Heart left ventricle (tissue), 16 donors: ENCODE measurements at regions not wholly inside any gene's neighbourhood (a gene's known extent, or its start where the extent isn't known, plus 50 kb on each side); places are given as distances from the start of the nearest gene placed in this dataset.

Source experiments
- ATAC-seq, 4 donors: fragments of 200-7000 bp; cut with Tn5 transposase; one replicate each; pipeline ENCODE4 v1.9.1; 2020 to 2022; ENCODE audit warnings: moderate library complexity in 4 of 4, mild to moderate bottlenecking in 3 of 4, moderate number of reproducible peaks in 1 of 4
- DNase-seq, 5 donors: peaks; one replicate each; pipeline ENCODE4 v3.0.0-alpha.2; 2020
- H3K27ac ChIP-seq, 12 donors: fragments of 200-600 bp; sonication (generic) in 4 of 12; one replicate each; pipeline versions ENCODE4 v1.5.0 to v1.8.0; 2016 to 2022; ENCODE audit warnings: mild to moderate bottlenecking in 2 of 12
- H3K27me3 ChIP-seq, 9 donors: fragments of 200-600 bp; sonication (generic) in 2 of 9; one replicate each; pipeline versions ENCODE4 v1.5.1 to v1.8.0; 2016 to 2022; ENCODE audit warnings: mild to moderate bottlenecking in 3 of 9
- H3K36me3 ChIP-seq, 9 donors: fragments of 200-600 bp; sonication (generic) in 2 of 9; one replicate each; pipeline versions ENCODE4 v1.5.0 to v1.8.0; 2018 to 2022; ENCODE audit warnings: mild to moderate bottlenecking in 2 of 9
- H3K4me1 ChIP-seq, 12 donors: fragments of 200-600 bp; sonication (generic) in 4 of 12; one replicate each; pipeline versions ENCODE4 v1.5.0 to v1.8.0; 2016 to 2022; ENCODE audit warnings: mild to moderate bottlenecking in 3 of 12
- H3K4me3 ChIP-seq, 12 donors: fragments of 200-600 bp; sonication (generic) in 4 of 12; one replicate each; pipeline versions ENCODE4 v1.5.0 to v1.8.0; 2017 to 2022; ENCODE audit warnings: mild to moderate bottlenecking in 9 of 12, moderate library complexity in 4 of 12
- H3K9me3 ChIP-seq, 12 donors: fragments of 200-600 bp; sonication (generic) in 4 of 12; one replicate each; pipeline versions ENCODE4 v1.5.0 to v1.8.0; 2016 to 2022; ENCODE audit warnings: mild to moderate bottlenecking in 1 of 12
- POLR2A ChIP-seq, 2 donors: fragments of 450-650 bp; IDR thresholded peaks; one replicate each; pipeline ENCODE4 v1.6.1; 2017; ENCODE audit warnings: antibody characterized with exemption in 2 of 2, mild to moderate bottlenecking in 2 of 2, moderate library complexity in 2 of 2
- WGBS, 4 donors: extraction: QIAGEN DNeasy Blood & Tissue Kit in 2 of 4; methylation state at CpG; one replicate each; pipeline versions ENCODE4 v1.1.5 to v1.1.7; 2013 to 2018; 5-methylcytosine and 5-hydroxymethylcytosine counted together
- intact Hi-C, 10 donors: fragments of 100-400 bp; cut with DNase I; formaldehyde crosslinking; loops; one replicate each; pipeline versions ENCODE4 v1.11.1 to v1.14.2; 2022
- TF ChIP-seq, protein P1 (sequence below), 12 donors: fragments of 200-600 bp; sonication (generic) in 4 of 12; IDR thresholded peaks; one replicate each; pipeline versions ENCODE4 v1.5.0 to v1.8.0; 2018 to 2022; ENCODE audit warnings: antibody characterized with exemption in 12 of 12, mild to moderate bottlenecking in 5 of 12
- donor health status: ischemic (EF 13 %, LVEDD 7.1; RV severe dilation, severe dysfunction).
- donor health status: healthy with polysubstance abuse.
- donor health status: DM: no; HTN: yes; CAD: no.
- donor health status: DM: no; HTN: no; CAD: no.
- donor health status: ischemic (EF 25% LVEDD 6.9; RV normal size, moderate dysfunction).
- donor health status: ischemic (EF 25% LVEDD 5.7; RV mildly dilated, moderate dysfunction).
- donor health status: healthy.
- donor health status: DM: yes; HTN: yes; CAD: no.
- donor health status: ischemic (EF 35%, LVEDD 5.7; RV mildly dilated, moderate dysfunction).
- donor health status: nonischemic (EF 11% LVEDD 7.7; RV severe dilation, severe dysfunction).
- donor health status: DM: yes; HTN: yes; CAD: no.
- donor health status: PGD.
- donor health status: ischemic (EF 29% LVEDD 5.4; RV normal size, mild dysfunction).
- donor health status: nonischemic (EF 23%, LVEDD 6.1; RV moderate dilation, normal function).

DNA sequence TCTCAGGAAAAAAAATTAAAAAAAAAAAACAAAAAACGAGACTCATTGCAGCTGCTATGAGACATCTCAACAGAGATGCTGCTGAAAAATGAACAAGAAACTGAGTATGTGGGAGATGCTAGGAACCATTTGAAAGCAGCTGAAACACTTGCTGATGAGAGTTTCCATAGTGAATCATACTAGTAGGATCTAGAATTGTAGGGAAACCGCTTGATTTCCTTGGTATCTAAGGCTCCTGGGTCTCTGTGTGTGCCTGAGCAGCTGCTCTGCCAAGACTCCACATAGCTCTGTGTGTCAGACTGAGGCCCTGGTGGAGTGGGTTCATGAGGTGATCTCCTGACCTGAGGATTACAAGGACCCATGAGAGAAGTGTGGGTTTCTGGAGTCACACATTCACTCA lies 313.4 kb upstream of the NECTIN3 start:
- ATAC-seq: no peak
- intact Hi-C loops: no loop called here
- DNase-seq: no peak
- H3K4me1 ChIP-seq: no peaks in the 10 kb centered on the region
- H3K4me3 ChIP-seq: no peak overlapping the region
- TF ChIP-seq, protein P1, sequence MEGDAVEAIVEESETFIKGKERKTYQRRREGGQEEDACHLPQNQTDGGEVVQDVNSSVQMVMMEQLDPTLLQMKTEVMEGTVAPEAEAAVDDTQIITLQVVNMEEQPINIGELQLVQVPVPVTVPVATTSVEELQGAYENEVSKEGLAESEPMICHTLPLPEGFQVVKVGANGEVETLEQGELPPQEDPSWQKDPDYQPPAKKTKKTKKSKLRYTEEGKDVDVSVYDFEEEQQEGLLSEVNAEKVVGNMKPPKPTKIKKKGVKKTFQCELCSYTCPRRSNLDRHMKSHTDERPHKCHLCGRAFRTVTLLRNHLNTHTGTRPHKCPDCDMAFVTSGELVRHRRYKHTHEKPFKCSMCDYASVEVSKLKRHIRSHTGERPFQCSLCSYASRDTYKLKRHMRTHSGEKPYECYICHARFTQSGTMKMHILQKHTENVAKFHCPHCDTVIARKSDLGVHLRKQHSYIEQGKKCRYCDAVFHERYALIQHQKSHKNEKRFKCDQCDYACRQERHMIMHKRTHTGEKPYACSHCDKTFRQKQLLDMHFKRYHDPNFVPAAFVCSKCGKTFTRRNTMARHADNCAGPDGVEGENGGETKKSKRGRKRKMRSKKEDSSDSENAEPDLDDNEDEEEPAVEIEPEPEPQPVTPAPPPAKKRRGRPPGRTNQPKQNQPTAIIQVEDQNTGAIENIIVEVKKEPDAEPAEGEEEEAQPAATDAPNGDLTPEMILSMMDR (IDR thresholded peaks at IDR 0.05): no peak
- no peaks in the 10 kb centered on the region for H3K36me3 ChIP-seq
- peaks cover 0 to 8% (median 0%) of the 10 kb centered on the region in 12 donors for H3K9me3 ChIP-seq
- no peaks in the 10 kb centered on the region for H3K27me3 ChIP-seq
- 66 to 74% (median 70%) methylated on average over 2 of the region's 2 CpGs for WGBS, 4 donors
- no peak overlapping the region for H3K27ac ChIP-seq

GRCh38 chr3:110767156-110767555 lies 304.5 kb upstream of the NECTIN3 start:
- Histone ChIP-seq H3K27me3 (no peaks in the 10 kb centered on the region), H3K4me3 (no peak overlapping the region), H3K9me3 (peaks cover 0 to 10% (median 0%) of the 10 kb centered on the region in 12 donors), H3K36me3 (no peaks in the 10 kb centered on the region), H3K27ac (no peak overlapping the region), H3K4me1 (no peaks in the 10 kb centered on the region)
- WGBS, 4 donors: 66 to 90% (median 82%) methylated on average over 2 of the region's 2 CpGs
- no peak for TF ChIP-seq POLR2A (IDR thresholded peaks at IDR 0.05)
- TF ChIP-seq, protein P1 (IDR thresholded peaks at IDR 0.05): no peak
- ATAC-seq: no peak
- no peak for DNase-seq
- intact Hi-C loops: no loop called here

- intact Hi-C loops: no loop called here
- Histone ChIP-seq H3K9me3 (peaks cover 0 to 10% (median 0%) of the 10 kb centered on the region in 12 donors), H3K27ac (no peak overlapping the region), H3K4me1 (no peaks in the 10 kb centered on the region), H3K27me3 (no peaks in the 10 kb centered on the region), H3K4me3 (no peak overlapping the region), H3K36me3 (no peaks in the 10 kb centered on the region)
- TF ChIP-seq, protein P1 (IDR thresholded peaks at IDR 0.05): no peak
- TF ChIP-seq POLR2A (IDR thresholded peaks at IDR 0.05): no peak
- ATAC-seq (no peak), DNase-seq (no peak)
These were observed 303.8 kb upstream of the NECTIN3 start for GRCh38 chr3:110767838-110768237.

DNA sequence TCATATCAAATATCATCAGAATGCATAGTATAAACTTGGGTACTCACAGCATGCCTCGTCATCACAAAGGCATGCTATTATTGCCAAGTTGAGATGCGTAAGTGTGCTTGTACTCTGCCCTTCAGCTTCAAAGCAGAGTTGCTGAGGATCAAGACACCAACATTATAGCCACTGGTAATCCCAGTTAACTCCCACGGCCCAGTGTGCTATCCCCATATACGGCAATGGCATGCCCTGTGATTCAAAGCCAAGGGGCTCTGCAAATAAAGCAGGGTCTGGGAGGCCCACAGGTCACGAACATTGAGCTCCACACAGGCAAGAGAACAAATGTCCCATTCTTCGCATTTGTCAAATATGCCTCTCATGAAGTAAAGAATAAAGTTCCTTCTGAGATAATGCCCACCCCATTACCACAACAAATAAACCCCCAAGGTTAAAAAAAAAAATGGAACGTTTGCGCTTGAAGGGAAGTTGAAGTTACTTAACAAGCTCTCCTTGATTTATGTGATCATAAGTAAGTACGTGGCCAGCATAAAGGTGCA lies 298.1 kb upstream of the NECTIN3 start:
- TF ChIP-seq POLR2A (IDR thresholded peaks at IDR 0.05): no peak
- 76 to 79% (median 77%) methylated on average over 9 of the region's 9 CpGs for WGBS, 4 donors
- Histone ChIP-seq H3K27ac (no peak overlapping the region), H3K27me3 (no peaks in the 10 kb centered on the region), H3K4me1 (no peaks in the 10 kb centered on the region), H3K36me3 (no peaks in the 10 kb centered on the region), H3K9me3 (no peaks in the 10 kb centered on the region), H3K4me3 (no peak overlapping the region)
- DNase-seq: no peak
- intact Hi-C loops: no loop called here
- ATAC-seq: no peak
